ENCODE measurements at regions not wholly inside any gene's neighbourhood (a gene's known extent, or its start where the extent isn't known, plus 50 kb on each side); places are given as distances from the start of the nearest gene placed in this dataset.
"Not testable (repeated sequence)": the region's sequence is repeated elsewhere in the genome, so short reads cannot be mapped to it uniquely, and the experiment has no call there.

- no peak for DNase-seq
Observed at GRCh38 chr12:91640021-91640420, 457.4 kb upstream of the DCN start.

- DNase-seq, result no peak
Observed at GRCh38 chr12:91639327-91639726, 456.7 kb upstream of the DCN start.

GRCh38 chr12:91637789-91638624 is 455.4 kb upstream of the DCN start:
- DNase-seq, result no peak

DNA sequence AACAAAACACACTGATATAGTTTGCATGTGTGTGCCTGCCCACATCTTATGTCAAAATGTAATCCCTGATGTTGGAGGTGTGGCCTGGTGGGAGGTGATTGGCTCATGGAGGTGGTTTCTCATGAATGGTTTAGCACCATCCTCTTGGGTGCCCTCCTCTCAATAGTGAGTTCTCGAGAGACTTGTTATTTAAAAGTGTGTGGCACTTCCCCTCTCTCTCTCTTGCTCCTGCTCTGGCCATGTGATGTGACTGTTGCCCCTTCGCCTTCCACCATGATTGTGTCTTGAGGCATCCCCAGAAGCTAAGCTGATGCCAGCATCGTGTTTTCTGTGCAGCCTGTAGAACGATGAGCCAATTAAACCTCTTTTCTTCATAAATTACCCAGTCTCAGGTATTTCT is 454.1 kb upstream of the DCN start:
- no peak for DNase-seq

DNA sequence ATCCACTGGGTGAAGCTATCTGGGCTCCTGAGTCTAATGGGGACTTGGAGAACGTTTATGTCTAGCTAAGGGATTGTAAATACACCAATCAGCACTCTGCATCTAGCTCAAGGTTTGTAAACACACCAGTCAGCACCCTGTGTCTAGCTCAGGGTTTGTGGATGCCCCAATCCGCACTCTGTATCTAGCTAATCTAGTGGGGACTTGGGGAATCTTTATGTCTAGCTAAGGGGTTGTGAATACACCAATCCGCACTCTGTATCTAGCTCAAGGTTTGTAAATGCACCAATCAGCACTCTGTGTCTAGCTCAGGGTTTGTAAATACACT is 451.7 kb upstream of the DCN start:
- not testable (repeated sequence) for DNase-seq

DNA sequence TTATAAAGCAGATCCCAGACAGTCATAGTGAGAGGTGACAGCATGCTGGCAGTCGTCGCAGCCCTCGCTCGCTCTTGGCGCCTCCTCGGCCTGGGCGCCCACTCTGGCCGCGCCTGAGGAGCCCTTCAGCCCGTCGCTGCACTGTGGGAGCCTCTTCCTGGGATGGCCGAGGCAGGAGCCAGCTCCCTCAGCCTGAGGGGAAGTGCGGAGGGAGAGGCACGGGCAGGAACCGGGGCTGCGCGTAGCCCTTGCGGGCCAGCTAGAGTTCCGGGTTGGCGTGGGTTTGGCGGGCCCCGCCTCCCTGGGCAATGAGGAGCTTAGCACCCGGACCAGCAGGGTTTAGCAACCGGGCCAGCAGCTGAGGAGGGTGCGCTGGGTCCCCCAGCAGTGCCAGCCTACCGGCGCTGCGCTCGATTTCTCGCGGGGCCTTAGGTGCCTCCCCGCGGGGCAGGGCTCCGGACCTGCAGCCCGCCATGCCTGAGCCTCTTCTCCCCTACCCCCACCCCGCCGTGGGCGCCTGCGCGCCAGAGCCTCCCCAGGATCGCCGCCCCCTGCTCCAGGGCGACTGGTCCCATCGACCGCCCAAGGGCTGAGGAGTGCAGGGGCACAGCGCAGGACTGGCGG is 451.2 kb upstream of the DCN start:
- no peak for DNase-seq

- DNase-seq, result no peak
Observed at GRCh38 chr12:91633206-91633605, 450.6 kb upstream of the DCN start.

- DNase-seq, result no peak
Observed at GRCh38 chr12:91632042-91632786, 449.6 kb upstream of the DCN start.

- no peak for DNase-seq
Observed at GRCh38 chr12:91630596-91631293, 448.1 kb upstream of the DCN start.

DNA sequence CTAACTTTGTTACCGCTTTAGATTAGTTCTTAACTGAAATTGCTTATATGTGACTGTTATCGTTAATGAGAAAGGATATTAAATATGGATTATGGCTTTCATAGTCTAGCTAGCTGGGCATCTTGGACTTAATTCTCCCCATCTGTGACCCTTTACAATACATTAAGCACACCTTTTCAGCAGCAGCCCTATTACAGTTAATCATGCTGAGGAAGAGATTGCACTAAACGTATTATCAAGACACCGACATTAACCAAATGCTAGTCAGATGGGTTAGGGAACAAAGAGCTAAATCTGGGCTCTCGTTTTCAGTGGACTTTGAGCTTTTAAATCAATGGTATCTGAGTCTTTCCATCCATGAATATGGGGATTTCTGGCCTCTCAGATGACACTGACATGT is 447.5 kb upstream of the DCN start:
- no peak for DNase-seq

GRCh38 chr12:91629440-91629839 is 446.8 kb upstream of the DCN start:
- DNase-seq, result no peak

DNA sequence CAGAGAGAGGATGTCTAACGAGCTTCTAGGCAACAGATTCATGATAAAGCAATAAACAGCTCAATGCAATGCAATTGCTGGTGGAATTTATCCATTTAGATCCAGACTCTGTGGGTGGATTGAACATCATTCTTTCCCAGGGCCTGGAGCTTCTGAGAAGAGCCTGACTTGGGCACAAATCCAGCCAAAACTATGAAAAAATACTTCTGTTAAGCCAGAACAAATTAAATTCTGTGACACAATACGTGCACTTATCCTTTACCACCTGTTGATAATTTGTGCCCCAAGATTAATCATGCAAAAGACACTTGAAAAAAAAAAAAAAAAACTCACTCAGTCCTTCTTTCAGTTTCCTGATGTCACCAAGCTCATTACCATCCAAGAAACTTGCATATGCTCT is 446.0 kb upstream of the DCN start:
- no peak for DNase-seq

GRCh38 chr12:91627225-91627624 is 444.6 kb upstream of the DCN start:
- no peak for DNase-seq

- DNase-seq, result no peak
Observed at GRCh38 chr12:91622981-91623380, 440.4 kb upstream of the DCN start.

GRCh38 chr12:91622037-91622436 is 439.4 kb upstream of the DCN start:
- DNase-seq, result no peak

DNA sequence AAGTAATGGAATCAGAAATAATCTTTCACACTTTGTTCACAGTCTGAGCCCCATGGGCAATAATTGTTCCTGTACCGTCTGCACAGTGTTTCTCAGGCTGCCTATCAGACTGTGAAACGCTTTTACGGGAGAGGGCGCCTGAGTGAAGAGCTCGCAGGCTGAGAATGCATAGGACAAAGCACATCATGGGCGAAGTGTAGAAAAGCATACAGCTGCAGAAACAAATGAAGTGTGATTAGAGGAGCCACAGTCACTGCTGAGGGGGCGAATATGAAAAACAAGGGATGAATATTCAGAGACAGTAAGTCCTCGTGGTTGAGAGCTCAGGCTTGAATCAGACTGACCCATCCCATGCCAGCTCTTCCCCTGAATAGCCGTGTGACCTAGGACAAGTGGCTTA is 438.4 kb upstream of the DCN start:
- no peak for DNase-seq

- DNase-seq, result no peak
Observed at GRCh38 chr12:91620422-91620821, 437.8 kb upstream of the DCN start.

DNA sequence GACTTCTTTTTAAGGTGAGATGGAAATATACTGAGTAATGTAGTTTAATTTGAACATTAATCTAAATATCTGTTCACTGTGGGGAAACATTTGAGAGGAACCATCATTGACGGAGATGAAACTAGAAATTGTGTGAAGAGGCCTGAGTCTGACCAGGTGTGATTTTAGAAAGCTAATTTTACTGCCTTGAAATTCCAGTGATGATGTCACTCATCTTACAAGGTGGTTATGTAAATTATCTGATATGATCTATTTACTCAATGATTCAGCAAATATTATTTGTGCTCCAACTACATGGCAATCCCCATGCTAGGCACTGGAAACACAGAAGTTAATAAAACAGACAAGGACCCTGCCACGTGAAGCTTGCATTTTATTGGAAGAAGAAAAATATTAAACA is 435.7 kb upstream of the DCN start:
- no peak for DNase-seq

DNA sequence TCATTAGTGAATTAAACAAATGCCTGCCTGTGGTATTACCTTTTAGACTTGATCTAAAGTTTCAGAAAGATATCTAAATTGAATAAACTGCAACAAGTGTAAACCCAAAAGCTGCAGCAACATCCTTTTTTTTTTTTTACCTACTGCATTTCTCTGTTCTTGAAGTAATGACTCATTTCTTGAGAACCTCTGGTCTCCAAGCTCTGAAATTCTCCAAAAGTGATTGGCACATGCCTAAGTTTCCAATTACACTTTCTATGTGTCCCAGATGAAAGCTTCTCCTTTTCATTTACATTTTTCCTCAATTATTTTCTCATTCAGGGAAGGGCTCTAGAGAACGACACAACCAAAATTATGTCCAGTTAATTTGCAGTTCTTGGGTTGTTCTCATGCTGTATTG is 435.2 kb upstream of the DCN start:
- DNase-seq, result no peak

GRCh38 chr12:91616416-91616815 is 433.8 kb upstream of the DCN start:
- DNase-seq, result no peak

- DNase-seq, result no peak
Observed at GRCh38 chr12:91613223-91613779, 430.7 kb upstream of the DCN start.

GRCh38 chr12:91610561-91610960 is 427.9 kb upstream of the DCN start:
- DNase-seq, result no peak

- no peak for DNase-seq
Observed at GRCh38 chr12:91609283-91609682, 426.7 kb upstream of the DCN start.

All from stimulated activated CD4-positive, alpha-beta T cell treated with anti-CD3 and anti-CD28 coated beads, Interleukin-1b, Interleukin-23, amount 100 ng/mL, for 48 hours (primary cell).